ENCODE measurements at regions not wholly inside any gene's neighbourhood (a gene's known extent, or its start where the extent isn't known, plus 50 kb on each side); places are given as distances from the start of the nearest gene placed in this dataset.

DNA sequence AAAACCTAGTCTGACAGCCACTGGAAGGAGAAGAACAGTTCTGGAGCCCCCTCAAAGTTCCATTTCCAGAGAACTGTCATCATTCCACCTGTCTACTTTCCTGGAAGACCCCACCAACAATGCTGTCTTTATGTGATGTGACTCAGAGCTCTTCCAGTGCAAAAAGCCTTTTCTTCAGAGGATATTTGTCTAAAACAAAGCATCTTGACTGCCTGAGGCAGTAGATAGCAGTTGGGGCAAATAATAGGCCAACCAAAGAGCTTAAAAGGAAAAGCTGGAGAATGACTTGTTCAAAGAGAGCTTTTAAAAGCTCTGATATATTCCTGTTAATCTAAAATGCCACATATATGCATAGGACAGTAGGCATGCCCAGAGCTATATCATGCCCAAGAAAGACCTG is 62.6 kb downstream of the MIS18A start:
- Histone ChIP-seq H3K9ac (ENCODE audit: low read length) (no peak overlapping the region), H3K4me3 (ENCODE audit: low read depth, low read length) (no peak overlapping the region), H3K9me3 (ENCODE audit: control insufficient read depth, insufficient read depth, low read depth, low read length) (peaks cover 5% of the 10 kb centered on the region; the same call in 1 of the 2 replicates), H3K36me3 (ENCODE audit: control insufficient read depth, insufficient read depth, low read length) (no peaks in the 10 kb centered on the region), H3K27me3 (ENCODE audit: control insufficient read depth, insufficient read depth, low read length) (no peaks in the 10 kb centered on the region), H3K27ac (ENCODE audit: low read depth, low read length) (no peak overlapping the region), H3K4me1 (ENCODE audit: control insufficient read depth, insufficient read depth, low read length) (no peaks in the 10 kb centered on the region)

- Histone ChIP-seq H3K4me1 (ENCODE audit: control insufficient read depth, insufficient read depth, low read length) (no peaks in the 10 kb centered on the region), H3K4me3 (ENCODE audit: low read depth, low read length) (no peak overlapping the region), H3K9ac (ENCODE audit: low read length) (no peak overlapping the region), H3K27me3 (ENCODE audit: control insufficient read depth, insufficient read depth, low read length) (no peaks in the 10 kb centered on the region), H3K27ac (ENCODE audit: low read depth, low read length) (no peak overlapping the region), H3K36me3 (ENCODE audit: control insufficient read depth, insufficient read depth, low read length) (no peaks in the 10 kb centered on the region), H3K9me3 (ENCODE audit: control insufficient read depth, insufficient read depth, low read depth, low read length) (peaks cover 5% of the 10 kb centered on the region; the same call in 1 of the 2 replicates)
These were observed 63.6 kb downstream of the MIS18A start for GRCh38 chr21:32215306-32215685.

GRCh38 chr21:32214654-32215305 is 64.1 kb downstream of the MIS18A start:
- Histone ChIP-seq H3K4me3 (ENCODE audit: low read depth, low read length) (no peak overlapping the region), H3K4me1 (ENCODE audit: control insufficient read depth, insufficient read depth, low read length) (no peaks in the 10 kb centered on the region), H3K36me3 (ENCODE audit: control insufficient read depth, insufficient read depth, low read length) (no peaks in the 10 kb centered on the region), H3K9me3 (ENCODE audit: control insufficient read depth, insufficient read depth, low read depth, low read length) (peaks cover 5% of the 10 kb centered on the region; the same call in 1 of the 2 replicates), H3K27me3 (ENCODE audit: control insufficient read depth, insufficient read depth, low read length) (no peaks in the 10 kb centered on the region), H3K27ac (ENCODE audit: low read depth, low read length) (no peak overlapping the region), H3K9ac (ENCODE audit: low read length) (no peak overlapping the region)

GRCh38 chr21:32212116-32212515 is 66.7 kb downstream of the MIS18A start:
- no peaks in the 10 kb centered on the region for H3K4me1 ChIP-seq (ENCODE audit: control insufficient read depth, insufficient read depth, low read length)
- peaks cover 5% of the 10 kb centered on the region; the same call in 1 of the 2 replicates for H3K9me3 ChIP-seq (ENCODE audit: control insufficient read depth, insufficient read depth, low read depth, low read length)
- no peak overlapping the region for H3K9ac ChIP-seq (ENCODE audit: low read length)
- no peak overlapping the region for H3K4me3 ChIP-seq (ENCODE audit: low read depth, low read length)
- H3K27ac ChIP-seq (ENCODE audit: low read depth, low read length), result no peak overlapping the region
- H3K36me3 ChIP-seq (ENCODE audit: control insufficient read depth, insufficient read depth, low read length), result no peaks in the 10 kb centered on the region
- no peaks in the 10 kb centered on the region for H3K27me3 ChIP-seq (ENCODE audit: control insufficient read depth, insufficient read depth, low read length)

GRCh38 chr21:32211306-32211705 is 67.5 kb downstream of the MIS18A start:
- Histone ChIP-seq H3K9me3 (ENCODE audit: control insufficient read depth, insufficient read depth, low read depth, low read length) (peaks cover 5% of the 10 kb centered on the region; the same call in 1 of the 2 replicates), H3K27ac (ENCODE audit: low read depth, low read length) (no peak overlapping the region), H3K9ac (ENCODE audit: low read length) (no peak overlapping the region), H3K27me3 (ENCODE audit: control insufficient read depth, insufficient read depth, low read length) (no peaks in the 10 kb centered on the region), H3K36me3 (ENCODE audit: control insufficient read depth, insufficient read depth, low read length) (no peaks in the 10 kb centered on the region), H3K4me3 (ENCODE audit: low read depth, low read length) (no peak overlapping the region), H3K4me1 (ENCODE audit: control insufficient read depth, insufficient read depth, low read length) (no peaks in the 10 kb centered on the region)

- H3K27ac ChIP-seq (ENCODE audit: low read depth, low read length), result no peak overlapping the region
- no peaks in the 10 kb centered on the region for H3K27me3 ChIP-seq (ENCODE audit: control insufficient read depth, insufficient read depth, low read length)
- no peaks in the 10 kb centered on the region for H3K4me1 ChIP-seq (ENCODE audit: control insufficient read depth, insufficient read depth, low read length)
- H3K9ac ChIP-seq (ENCODE audit: low read length), result no peak overlapping the region
- H3K9me3 ChIP-seq (ENCODE audit: control insufficient read depth, insufficient read depth, low read depth, low read length), result peaks cover 5% of the 10 kb centered on the region; the same call in 1 of the 2 replicates
- H3K36me3 ChIP-seq (ENCODE audit: control insufficient read depth, insufficient read depth, low read length), result no peaks in the 10 kb centered on the region
- no peak overlapping the region for H3K4me3 ChIP-seq (ENCODE audit: low read depth, low read length)
These were observed 69.3 kb downstream of the MIS18A start for GRCh38 chr21:32209580-32209979.

DNA sequence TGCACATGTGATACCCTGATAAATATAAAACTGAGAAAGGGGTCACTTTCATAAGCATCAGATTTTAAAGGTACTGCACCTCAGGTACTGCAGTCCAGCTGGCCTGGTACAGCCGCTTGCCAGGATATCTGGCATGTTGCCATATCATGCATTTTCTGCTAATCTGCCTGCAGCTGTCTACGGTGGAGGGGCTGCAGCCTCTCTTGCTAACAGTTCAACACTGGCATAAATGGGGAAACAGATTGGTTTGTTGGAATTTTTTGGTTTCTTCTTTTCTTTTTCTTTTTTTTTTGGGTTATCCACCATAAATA is 71.5 kb downstream of the MIS18A start:
- Histone ChIP-seq H3K9me3 (ENCODE audit: control insufficient read depth, insufficient read depth, low read depth, low read length) (no peaks in the 10 kb centered on the region), H3K4me1 (ENCODE audit: control insufficient read depth, insufficient read depth, low read length) (no peaks in the 10 kb centered on the region), H3K9ac (ENCODE audit: low read length) (no peak overlapping the region), H3K27me3 (ENCODE audit: control insufficient read depth, insufficient read depth, low read length) (no peaks in the 10 kb centered on the region), H3K4me3 (ENCODE audit: low read depth, low read length) (no peak overlapping the region), H3K36me3 (ENCODE audit: control insufficient read depth, insufficient read depth, low read length) (no peaks in the 10 kb centered on the region), H3K27ac (ENCODE audit: low read depth, low read length) (no peak overlapping the region)

DNA sequence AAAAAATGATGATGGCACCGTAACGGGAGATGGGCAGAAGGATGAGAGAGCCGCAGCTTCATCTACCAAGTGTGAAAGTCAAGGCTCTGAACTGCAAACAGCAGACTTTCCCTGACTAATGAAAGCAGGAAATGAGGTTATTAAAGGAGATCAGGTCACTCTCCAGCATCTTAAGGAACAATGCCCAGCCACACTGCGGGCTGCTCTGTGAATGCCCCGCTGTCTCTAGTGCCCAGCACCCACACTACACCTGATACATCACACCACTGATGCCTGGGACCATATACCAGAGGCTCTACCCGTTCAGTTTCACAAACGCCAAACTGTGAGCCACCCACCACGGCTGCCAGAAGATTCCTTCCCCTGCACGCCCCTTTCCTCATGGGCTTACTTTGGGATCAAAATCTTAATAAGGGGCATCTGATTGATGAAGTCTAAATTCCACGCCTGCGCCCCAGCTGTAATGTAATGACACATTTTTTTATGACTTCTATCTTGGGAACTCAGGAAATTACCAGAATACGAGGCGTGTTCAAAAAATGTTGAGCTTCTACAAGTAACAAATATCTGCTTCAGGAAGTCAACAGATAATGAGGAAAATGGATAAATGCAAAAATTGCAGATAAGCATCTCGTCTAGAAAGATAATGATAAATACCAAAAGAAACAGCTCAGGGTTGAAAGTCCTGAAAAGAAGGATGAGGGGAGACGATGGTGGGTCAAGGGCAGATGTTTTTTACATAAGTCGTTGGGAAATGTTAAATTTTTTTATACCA is 72.0 kb downstream of the MIS18A start:
- Histone ChIP-seq H3K9me3 (ENCODE audit: control insufficient read depth, insufficient read depth, low read depth, low read length) (no peaks in the 10 kb centered on the region), H3K4me1 (ENCODE audit: control insufficient read depth, insufficient read depth, low read length) (no peaks in the 10 kb centered on the region), H3K27me3 (ENCODE audit: control insufficient read depth, insufficient read depth, low read length) (no peaks in the 10 kb centered on the region), H3K9ac (ENCODE audit: low read length) (no peak overlapping the region), H3K27ac (ENCODE audit: low read depth, low read length) (no peak overlapping the region), H3K4me3 (ENCODE audit: low read depth, low read length) (no peak overlapping the region), H3K36me3 (ENCODE audit: control insufficient read depth, insufficient read depth, low read length) (no peaks in the 10 kb centered on the region)

- H3K4me3 ChIP-seq (ENCODE audit: low read depth, low read length), result no peak overlapping the region
- no peaks in the 10 kb centered on the region for H3K36me3 ChIP-seq (ENCODE audit: control insufficient read depth, insufficient read depth, low read length)
- no peak overlapping the region for H3K9ac ChIP-seq (ENCODE audit: low read length)
- no peak overlapping the region for H3K27ac ChIP-seq (ENCODE audit: low read depth, low read length)
- H3K27me3 ChIP-seq (ENCODE audit: control insufficient read depth, insufficient read depth, low read length), result no peaks in the 10 kb centered on the region
- H3K4me1 ChIP-seq (ENCODE audit: control insufficient read depth, insufficient read depth, low read length), result no peaks in the 10 kb centered on the region
- H3K9me3 ChIP-seq (ENCODE audit: control insufficient read depth, insufficient read depth, low read depth, low read length), result no peaks in the 10 kb centered on the region
These were observed 74.9 kb downstream of the MIS18A start for GRCh38 chr21:32203877-32204480.

DNA sequence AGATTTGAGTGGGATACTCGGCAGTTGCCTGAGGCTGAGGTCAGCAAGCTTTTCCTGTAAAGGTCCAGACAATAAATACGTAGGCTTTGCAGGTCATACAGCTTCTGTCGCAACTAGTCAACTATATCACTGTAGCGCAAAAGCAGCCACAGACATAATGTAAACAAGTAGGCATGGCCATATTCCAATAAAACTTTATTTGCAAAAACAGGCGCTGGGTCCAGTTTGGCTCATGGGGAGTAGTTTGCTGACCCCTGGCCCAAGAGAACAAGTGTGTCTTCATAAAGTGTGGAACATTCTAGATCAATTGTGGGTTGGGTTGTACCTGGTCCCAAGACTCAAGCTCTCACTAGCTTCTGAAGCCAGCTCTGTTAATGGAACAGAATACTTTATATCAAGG is 78.8 kb downstream of the MIS18A start:
- H3K27ac ChIP-seq (ENCODE audit: low read depth, low read length), result no peak overlapping the region
- H3K4me1 ChIP-seq (ENCODE audit: control insufficient read depth, insufficient read depth, low read length), result no peaks in the 10 kb centered on the region
- H3K36me3 ChIP-seq (ENCODE audit: control insufficient read depth, insufficient read depth, low read length), result no peaks in the 10 kb centered on the region
- no peaks in the 10 kb centered on the region for H3K27me3 ChIP-seq (ENCODE audit: control insufficient read depth, insufficient read depth, low read length)
- no peak overlapping the region for H3K4me3 ChIP-seq (ENCODE audit: low read depth, low read length)
- no peak overlapping the region for H3K9ac ChIP-seq (ENCODE audit: low read length)
- H3K9me3 ChIP-seq (ENCODE audit: control insufficient read depth, insufficient read depth, low read depth, low read length), result no peaks in the 10 kb centered on the region

DNA sequence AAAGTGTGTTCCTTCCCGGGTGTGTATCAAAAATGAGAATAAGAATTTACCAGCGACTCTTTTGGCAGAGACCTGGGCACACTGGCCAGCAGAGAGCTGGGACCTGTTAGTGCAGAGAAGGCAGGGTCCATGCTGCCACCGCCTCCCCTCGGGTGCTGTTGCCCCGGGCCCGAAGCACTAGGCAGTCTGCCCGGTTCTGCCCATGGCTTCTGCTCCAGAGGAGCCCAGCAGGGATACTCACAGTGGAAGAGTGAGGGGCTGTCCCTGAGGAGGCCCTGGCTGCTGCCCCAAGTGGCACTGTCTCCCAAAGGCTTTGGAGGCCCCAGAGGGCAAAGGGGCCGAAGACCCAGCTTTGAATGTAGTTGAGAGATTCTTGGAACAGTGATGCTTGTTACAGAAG is 80.5 kb downstream of the MIS18A start:
- no peaks in the 10 kb centered on the region for H3K36me3 ChIP-seq (ENCODE audit: control insufficient read depth, insufficient read depth, low read length)
- H3K9me3 ChIP-seq (ENCODE audit: control insufficient read depth, insufficient read depth, low read depth, low read length), result no peaks in the 10 kb centered on the region
- no peak overlapping the region for H3K4me3 ChIP-seq (ENCODE audit: low read depth, low read length)
- no peaks in the 10 kb centered on the region for H3K4me1 ChIP-seq (ENCODE audit: control insufficient read depth, insufficient read depth, low read length)
- no peak overlapping the region for H3K9ac ChIP-seq (ENCODE audit: low read length)
- no peaks in the 10 kb centered on the region for H3K27me3 ChIP-seq (ENCODE audit: control insufficient read depth, insufficient read depth, low read length)
- no peak overlapping the region for H3K27ac ChIP-seq (ENCODE audit: low read depth, low read length)

Measured in HUES6 (cell line).